SKM-1 treated with dmso at 0.1 percent for 144 hours (cell line): ENCODE measurements at regions not wholly inside any gene's neighbourhood (a gene's known extent, or its start where the extent isn't known, plus 50 kb on each side); places are given as distances from the start of the nearest gene placed in this dataset.

Source experiments
- DNase-seq: peaks from one replicate; lab custom pipeline; 2025; ENCODE audit not compliant: unreplicated experiment; lab: John Stamatoyannopoulos, UW

DNA sequence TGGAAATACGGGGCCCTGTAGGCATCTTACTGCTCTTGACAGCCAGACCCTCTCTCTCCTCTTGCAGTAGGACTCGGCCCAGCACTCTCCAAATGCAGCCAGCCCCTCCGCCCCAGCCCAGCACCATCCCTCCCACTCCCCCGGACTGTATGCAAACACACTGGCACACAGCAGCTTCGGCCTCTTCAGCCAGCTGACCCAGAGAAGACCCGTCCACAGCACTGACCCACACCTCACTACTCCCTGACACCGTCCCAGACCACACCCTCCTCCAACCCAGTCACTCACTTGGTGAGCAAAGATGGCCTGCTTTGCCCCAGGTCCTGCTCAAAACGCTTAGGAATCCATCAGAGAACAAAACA, 164.6 kb downstream of the IGLL1 start:
- DNase-seq = no peak

GRCh38 chr22:23414727-23415489, 165.2 kb downstream of the IGLL1 start:
- DNase-seq = no peak

- DNase-seq = no peak
Measured at GRCh38 chr22:23411739-23412138, 168.4 kb downstream of the IGLL1 start.

DNA sequence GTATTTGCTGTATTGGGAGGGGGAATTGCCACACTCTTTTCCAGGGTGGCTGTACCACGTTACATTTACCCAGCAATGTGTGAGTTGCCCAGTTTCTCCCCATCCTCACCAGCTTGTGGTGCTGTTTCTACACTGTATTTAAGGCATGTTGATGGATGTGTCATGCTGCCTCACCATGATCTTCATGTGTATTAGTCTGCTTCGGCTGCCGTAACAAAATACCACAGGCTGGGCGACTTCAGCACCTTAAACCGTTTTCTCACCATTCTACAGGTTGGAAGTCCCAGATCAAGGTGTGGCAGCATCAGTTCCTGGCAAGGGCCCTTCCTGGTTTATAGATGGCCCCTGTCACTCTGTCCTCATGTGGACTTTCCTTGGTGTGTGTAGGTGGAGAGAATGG, 169.7 kb downstream of the IGLL1 start:
- DNase-seq = no peak

GRCh38 chr22:23409976-23410375, 170.1 kb downstream of the IGLL1 start:
- no peak for DNase-seq

GRCh38 chr22:23408321-23408720, 171.8 kb downstream of the IGLL1 start:
- DNase-seq = no peak

DNA sequence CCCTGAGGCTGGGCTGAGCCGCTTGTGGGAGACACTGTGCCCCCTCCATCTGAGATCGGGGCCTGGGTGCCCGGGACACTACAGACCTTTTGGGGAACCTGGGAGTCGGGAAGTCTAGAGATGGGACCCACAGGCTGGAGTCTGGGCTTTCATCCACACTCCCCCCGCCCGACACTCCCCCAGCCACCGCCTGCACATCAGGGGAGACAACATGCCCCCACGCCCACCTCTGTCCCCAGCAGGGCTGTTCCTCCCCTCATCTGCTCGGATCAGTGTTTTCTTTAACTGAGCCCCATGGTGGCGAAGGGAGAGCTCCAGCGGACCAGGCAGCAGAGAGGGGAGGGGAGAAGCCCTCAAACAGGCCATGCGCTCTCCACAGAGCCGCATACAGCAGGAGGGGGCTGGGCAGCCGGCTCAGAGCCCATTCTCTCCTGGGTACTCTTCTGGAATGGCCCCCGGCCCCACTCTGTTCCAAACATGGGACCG, 174.7 kb downstream of the IGLL1 start:
- DNase-seq = no peak

GRCh38 chr22:23404689-23405365, 175.3 kb downstream of the IGLL1 start:
- DNase-seq = no peak

- no peak for DNase-seq
Measured at GRCh38 chr22:23403720-23404688, 176.1 kb downstream of the IGLL1 start.

DNA sequence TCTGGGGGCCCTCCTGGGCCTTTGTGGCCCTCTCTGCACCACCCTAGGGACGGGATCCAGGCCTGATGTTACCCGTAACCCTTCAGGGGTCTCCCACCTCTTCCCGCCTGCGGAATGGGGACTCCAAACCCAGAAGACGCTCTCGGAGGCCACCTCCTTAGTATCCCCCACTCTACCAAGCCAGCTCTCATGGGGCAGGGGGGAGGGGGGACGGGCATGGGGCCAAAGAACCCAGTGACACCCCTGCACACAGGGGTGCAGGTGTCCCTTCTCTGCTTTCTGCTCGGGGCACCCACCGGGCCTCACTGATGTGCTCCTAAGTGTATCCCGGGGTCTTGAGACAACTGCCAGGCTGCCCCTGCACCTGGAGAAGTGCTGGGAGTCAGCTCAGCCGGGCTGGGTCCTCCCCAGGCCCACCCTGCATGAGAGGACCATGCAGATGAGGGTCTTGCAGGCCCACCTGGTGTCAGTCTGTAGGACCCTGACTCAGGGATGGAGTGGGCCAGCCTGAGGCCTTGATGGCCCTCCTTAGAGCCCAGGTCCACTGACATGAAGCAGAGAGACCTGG, 176.9 kb downstream of the IGLL1 start:
- no peak for DNase-seq

DNA sequence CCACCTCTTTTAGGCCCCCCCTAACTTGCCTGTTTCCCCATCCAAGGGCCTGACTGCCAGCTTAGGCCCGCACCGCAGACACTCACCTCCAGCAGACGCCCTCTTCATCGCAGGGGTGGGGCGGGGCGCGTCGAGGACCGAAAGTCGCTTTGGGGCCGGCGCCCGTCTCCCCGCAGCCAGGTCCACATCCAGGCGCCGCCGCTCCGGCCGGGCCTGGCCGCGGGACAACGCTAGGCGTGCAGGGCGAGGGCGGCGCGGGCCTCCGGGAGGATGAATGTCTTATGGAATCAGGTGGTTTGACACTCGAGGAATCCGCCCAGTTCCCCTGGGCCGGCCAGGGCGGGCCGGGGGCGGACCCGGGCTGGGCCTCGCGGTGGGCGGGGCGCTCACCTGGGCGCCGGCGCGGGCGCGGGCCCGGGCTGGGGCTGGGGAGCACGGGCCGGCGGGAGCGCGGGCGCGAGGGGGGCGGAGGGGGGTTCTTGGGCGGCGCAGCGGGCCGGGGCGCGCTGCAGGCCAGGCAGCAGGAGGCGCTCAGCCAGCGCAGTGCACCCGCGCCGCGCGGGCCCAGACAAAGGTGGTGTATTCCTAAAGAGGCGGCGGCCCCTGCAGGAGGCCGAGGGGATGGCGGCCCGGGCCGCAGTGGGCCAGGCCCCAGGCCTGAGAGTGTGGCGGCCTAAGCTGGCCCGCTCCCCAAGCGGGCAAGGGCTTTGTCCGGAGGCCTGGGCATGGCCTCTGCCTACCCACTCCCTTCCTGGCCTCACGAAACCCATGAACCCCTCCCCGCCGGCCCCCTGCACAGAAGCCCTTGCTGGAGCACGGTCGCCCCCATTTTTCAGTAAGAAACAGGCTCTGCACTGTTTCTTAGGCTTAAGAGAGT, 177.6 kb downstream of the IGLL1 start:
- DNase-seq = peak; percentile 48

GRCh38 chr22:23401910-23402274, 178.2 kb downstream of the IGLL1 start:
- no peak for DNase-seq

- DNase-seq = no peak
Measured at GRCh38 chr22:23401111-23401909, 178.8 kb downstream of the IGLL1 start.

- DNase-seq = no peak
Measured at GRCh38 chr22:23400286-23400981, 179.7 kb downstream of the IGLL1 start.

DNA sequence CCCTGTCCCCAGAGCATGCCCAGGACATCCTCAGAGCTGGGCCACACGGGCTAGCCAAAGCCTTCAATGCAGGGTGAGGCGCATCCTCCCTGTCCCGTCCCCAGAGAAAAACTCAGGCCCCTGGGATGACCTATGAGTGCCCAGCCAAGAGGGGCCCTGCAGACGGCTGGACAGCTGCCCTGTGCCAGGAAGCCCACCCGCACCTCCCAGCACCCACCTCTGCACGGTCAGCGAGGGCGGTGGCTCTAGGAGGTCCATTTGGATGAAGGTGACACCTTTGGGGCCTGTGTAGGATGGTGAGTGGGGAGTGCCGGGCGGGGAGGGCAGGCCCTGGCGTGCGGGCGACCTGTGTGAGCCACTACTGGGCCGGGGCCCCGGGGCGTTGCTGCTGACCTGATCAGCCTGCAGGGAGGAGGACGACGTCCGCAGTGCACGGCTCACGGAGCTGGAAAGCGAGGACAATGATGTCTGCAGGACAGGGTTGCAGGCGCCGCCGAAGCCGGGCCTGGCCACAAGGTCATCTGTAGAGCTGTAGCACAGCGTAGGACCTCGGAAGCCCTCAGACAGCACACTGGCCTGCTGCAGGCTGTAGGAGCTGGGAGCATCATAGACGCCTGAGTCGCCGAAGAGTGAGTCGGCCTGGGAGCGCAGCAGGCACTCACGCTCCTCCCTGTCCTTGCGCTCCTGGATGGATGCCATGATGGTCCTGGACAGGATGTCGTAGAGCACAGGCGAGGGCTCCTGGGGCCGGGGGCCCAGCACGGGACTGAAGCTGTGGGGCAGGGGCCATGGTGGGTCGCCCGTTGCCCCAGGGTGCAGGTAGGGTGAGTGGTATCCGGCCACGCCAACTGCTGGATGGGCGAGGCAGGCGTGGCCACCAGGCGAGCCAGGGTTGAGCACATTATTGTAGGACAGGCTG, 180.5 kb downstream of the IGLL1 start:
- no peak for DNase-seq

GRCh38 chr22:23398701-23399366, 181.3 kb downstream of the IGLL1 start:
- no peak for DNase-seq
